Stimulated activated CD8-positive, alpha-beta memory T cell treated with anti-CD3 and anti-CD28 coated beads, Interleukin-15, amount 100 ng/mL, for 4 hours (primary cell): ENCODE measurements at regions not wholly inside any gene's neighbourhood (a gene's known extent, or its start where the extent isn't known, plus 50 kb on each side); places are given as distances from the start of the nearest gene placed in this dataset.

Source experiments
- DNase-seq, 2 donors: peaks; one replicate each; pipeline ENCODE4 v3.0.0-alpha.2; 2020; ENCODE audit warnings: low read depth in 2 of 2

GRCh38 chr18:37778417-37779165 is 213.0 kb upstream of the CELF4 start:
- DNase-seq = no peak

- no peak for DNase-seq
Measured at GRCh38 chr18:37769826-37770225, 204.2 kb upstream of the CELF4 start.

- DNase-seq = no peak
Measured at GRCh38 chr18:37764541-37765288, 199.1 kb upstream of the CELF4 start.

GRCh38 chr18:37762076-37762621 is 196.6 kb upstream of the CELF4 start:
- no peak for DNase-seq

- DNase-seq = no peak
Measured at GRCh38 chr18:37754141-37754540, 188.5 kb upstream of the CELF4 start.

GRCh38 chr18:37742436-37742835 is 176.8 kb upstream of the CELF4 start:
- DNase-seq = no peak

GRCh38 chr18:37741032-37741623 is 175.5 kb upstream of the CELF4 start:
- DNase-seq = no peak

GRCh38 chr18:37734406-37734805 is 168.8 kb upstream of the CELF4 start:
- no peak for DNase-seq

GRCh38 chr18:37729716-37730115 is 164.1 kb upstream of the CELF4 start:
- DNase-seq = no peak

GRCh38 chr18:37724206-37724605 is 158.6 kb upstream of the CELF4 start:
- DNase-seq = no peak

GRCh38 chr18:37721544-37722522 is 156.2 kb upstream of the CELF4 start:
- no peak for DNase-seq

- no peak for DNase-seq
Measured at GRCh38 chr18:37720663-37721062, 155.1 kb upstream of the CELF4 start.

GRCh38 chr18:37717656-37718055 is 152.1 kb upstream of the CELF4 start:
- DNase-seq = no peak

- DNase-seq = no peak
Measured at GRCh38 chr18:37717098-37717497, 151.5 kb upstream of the CELF4 start.

- no peak for DNase-seq
Measured at GRCh38 chr18:37716106-37716735, 150.6 kb upstream of the CELF4 start.

GRCh38 chr18:37714691-37715090 is 149.1 kb upstream of the CELF4 start:
- no peak for DNase-seq

- no peak for DNase-seq
Measured at GRCh38 chr18:37712776-37713175, 147.2 kb upstream of the CELF4 start.

- no peak for DNase-seq
Measured at GRCh38 chr18:37711766-37712505, 146.3 kb upstream of the CELF4 start.

- no peak for DNase-seq
Measured at GRCh38 chr18:37710726-37711125, 145.1 kb upstream of the CELF4 start.

- DNase-seq = no peak
Measured at GRCh38 chr18:37709740-37710139, 144.1 kb upstream of the CELF4 start.
